Effector memory CD4-positive, alpha-beta T cell (primary cell): ENCODE measurements at regions not wholly inside any gene's neighbourhood (a gene's known extent, or its start where the extent isn't known, plus 50 kb on each side); places are given as distances from the start of the nearest gene placed in this dataset.

ENCODE experiments used
- DNase-seq, 3 donors: peaks; one replicate each; pipeline ENCODE4 v3.0.0-alpha.2; 2020
- H3K27ac ChIP-seq: 2 replicates; pipeline ENCODE4 v1.7.0; 2013; ENCODE audit warnings: mild to moderate bottlenecking, low read length, moderate library complexity; ENCODE audit not compliant: insufficient read depth, poor library complexity, severe bottlenecking
- H3K27me3 ChIP-seq: replicated peaks from 2 replicates; pipeline ENCODE4 v1.7.0; 2013; ENCODE audit warnings: mild to moderate bottlenecking, low read length; ENCODE audit not compliant: insufficient read depth, control insufficient read depth, poor library complexity, severe bottlenecking
- H3K36me3 ChIP-seq: 2 replicates; pipeline ENCODE4 v1.7.0; 2013; ENCODE audit warnings: mild to moderate bottlenecking, low read length, moderate library complexity; ENCODE audit not compliant: control insufficient read depth, insufficient read depth
- H3K4me1 ChIP-seq: 2 replicates; pipeline ENCODE4 v1.7.0; 2013; ENCODE audit warnings: low read length, mild to moderate bottlenecking; ENCODE audit not compliant: control insufficient read depth, insufficient read depth, poor library complexity, severe bottlenecking
- H3K4me3 ChIP-seq: 2 replicates; pipeline ENCODE4 v1.7.0; 2013; ENCODE audit warnings: low read length, low read depth, mild to moderate bottlenecking; ENCODE audit not compliant: insufficient read depth, poor library complexity, severe bottlenecking
- H3K9me3 ChIP-seq: 2 replicates; pipeline ENCODE4 v1.7.0; 2013; ENCODE audit warnings: mild to moderate bottlenecking, low read length, moderate library complexity; ENCODE audit not compliant: control insufficient read depth

DNA sequence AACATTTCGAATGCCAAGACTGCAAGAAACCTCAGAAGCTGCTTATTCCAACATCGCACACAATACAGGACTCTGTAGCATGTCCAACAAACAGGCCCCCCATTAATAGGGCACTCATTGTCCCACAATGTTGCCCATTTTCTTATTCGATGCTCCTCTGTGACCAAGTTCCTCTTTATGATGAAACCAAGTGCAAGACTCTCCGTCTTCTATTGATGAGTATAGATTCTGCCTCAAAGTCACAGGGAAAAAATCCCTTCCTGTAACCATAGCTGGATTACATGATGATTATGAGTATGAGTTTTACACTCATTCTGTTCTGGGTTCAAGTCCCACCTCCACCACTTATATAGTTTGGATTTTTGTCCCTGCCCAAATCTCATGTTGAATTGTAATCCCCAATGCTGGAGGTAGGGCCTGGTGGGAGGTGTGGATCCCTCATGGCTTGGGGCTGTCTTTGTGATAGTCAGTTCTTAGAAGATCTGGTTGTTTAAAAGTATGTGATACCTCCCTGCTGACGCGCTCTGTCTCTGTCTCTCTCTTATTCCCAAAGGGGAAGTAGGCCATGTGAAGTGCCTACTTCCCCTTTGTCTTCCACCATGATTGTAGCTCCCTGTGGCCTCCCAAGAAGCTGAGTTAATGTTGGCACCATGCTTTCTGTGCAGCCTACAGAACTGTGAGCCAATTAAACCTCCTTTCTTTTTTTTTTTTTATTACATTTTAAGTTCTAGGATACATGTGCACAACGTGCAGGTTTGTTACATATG is 148.7 kb downstream of the OSR1 start:
- no peak overlapping the region for H3K27ac ChIP-seq
- no peaks in the 10 kb centered on the region for H3K9me3 ChIP-seq
- no peaks in the 10 kb centered on the region for H3K27me3 ChIP-seq
- no peak for DNase-seq
- no peaks in the 10 kb centered on the region for H3K4me1 ChIP-seq
- no peak overlapping the region for H3K4me3 ChIP-seq
- H3K36me3 ChIP-seq, result no peaks in the 10 kb centered on the region

GRCh38 chr2:19208479-19209199 is 149.8 kb downstream of the OSR1 start:
- H3K36me3 ChIP-seq, result no peaks in the 10 kb centered on the region
- H3K9me3 ChIP-seq, result no peaks in the 10 kb centered on the region
- no peak overlapping the region for H3K4me3 ChIP-seq
- DNase-seq, result no peak
- H3K4me1 ChIP-seq, result no peaks in the 10 kb centered on the region
- no peaks in the 10 kb centered on the region for H3K27me3 ChIP-seq
- H3K27ac ChIP-seq, result no peak overlapping the region

DNA sequence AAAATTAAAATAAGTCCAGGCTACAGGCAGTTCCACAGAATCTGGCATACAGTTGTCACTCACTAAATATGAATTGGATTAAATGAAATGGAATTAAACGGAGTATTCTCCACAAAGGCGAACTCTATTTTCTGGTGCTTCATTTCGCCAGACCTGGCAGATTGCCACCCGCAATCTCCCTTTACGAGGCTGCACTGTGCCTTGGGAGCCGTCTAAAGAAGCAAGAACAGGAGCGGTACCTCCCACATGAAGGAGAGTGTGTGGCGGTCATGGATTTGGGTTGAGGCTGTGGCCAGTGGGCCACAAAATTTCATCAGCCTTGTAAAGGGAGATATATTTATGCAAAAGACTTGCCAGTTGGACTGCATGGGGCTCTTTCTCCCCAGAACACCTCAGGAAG is 151.0 kb downstream of the OSR1 start:
- Histone ChIP-seq H3K4me3 (no peak overlapping the region), H3K9me3 (no peaks in the 10 kb centered on the region), H3K27me3 (no peaks in the 10 kb centered on the region), H3K36me3 (no peaks in the 10 kb centered on the region), H3K27ac (no peak overlapping the region), H3K4me1 (no peaks in the 10 kb centered on the region)
- DNase-seq, result no peak

DNA sequence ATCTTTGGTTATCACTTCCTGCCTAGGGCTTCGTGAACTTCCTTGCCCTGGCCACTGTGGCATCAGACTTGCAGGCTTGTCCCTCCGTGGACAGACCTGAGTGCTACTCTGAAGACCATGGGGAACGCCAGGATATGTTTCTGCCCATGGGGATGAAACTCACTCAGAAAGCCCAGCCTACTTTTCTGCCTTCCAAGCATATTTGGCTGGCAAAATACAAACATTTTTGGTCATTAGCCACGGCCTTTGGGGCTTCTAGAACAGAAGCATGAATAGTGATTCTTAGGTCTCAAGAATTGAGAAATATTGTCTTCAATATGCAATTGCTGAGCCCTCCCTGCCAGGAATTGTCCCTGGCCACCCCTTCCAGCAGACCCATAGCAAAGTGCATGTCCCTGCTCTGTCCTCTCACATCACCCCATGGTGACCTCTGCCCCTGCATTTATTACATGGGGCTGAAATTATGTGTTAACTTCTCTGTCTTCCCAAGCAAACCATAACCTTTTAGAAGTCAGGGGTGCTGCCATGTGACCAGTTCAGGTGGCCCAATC is 152.4 kb downstream of the OSR1 start:
- H3K36me3 ChIP-seq, result no peaks in the 10 kb centered on the region
- H3K4me3 ChIP-seq, result no peak overlapping the region
- no peaks in the 10 kb centered on the region for H3K4me1 ChIP-seq
- no peak for DNase-seq
- no peaks in the 10 kb centered on the region for H3K27me3 ChIP-seq
- no peaks in the 10 kb centered on the region for H3K9me3 ChIP-seq
- H3K27ac ChIP-seq, result no peak overlapping the region

DNA sequence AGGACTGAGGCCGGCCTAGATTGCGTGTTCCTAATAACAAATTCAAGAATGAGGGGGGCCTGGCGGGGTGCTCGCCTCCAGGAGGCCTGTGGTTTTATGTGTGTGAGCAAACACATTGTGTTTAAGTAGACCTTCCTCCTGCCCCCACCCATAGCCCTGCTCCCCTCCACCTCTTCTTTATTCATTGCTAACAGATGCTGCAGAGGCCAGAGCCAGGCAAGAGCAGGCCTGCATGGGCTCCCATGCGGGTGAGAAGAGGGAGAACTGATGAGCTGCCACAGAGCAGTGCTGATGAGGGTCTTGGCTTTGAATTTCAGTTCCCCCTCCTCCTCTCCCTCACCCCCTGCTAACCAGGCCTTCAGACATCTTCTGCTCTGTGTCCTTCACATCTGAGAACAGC is 154.6 kb downstream of the OSR1 start:
- no peaks in the 10 kb centered on the region for H3K9me3 ChIP-seq
- no peak for DNase-seq
- H3K4me1 ChIP-seq, result no peaks in the 10 kb centered on the region
- no peak overlapping the region for H3K4me3 ChIP-seq
- H3K27me3 ChIP-seq, result no peaks in the 10 kb centered on the region
- H3K27ac ChIP-seq, result no peak overlapping the region
- H3K36me3 ChIP-seq, result no peaks in the 10 kb centered on the region

- no peaks in the 10 kb centered on the region for H3K4me1 ChIP-seq
- no peaks in the 10 kb centered on the region for H3K9me3 ChIP-seq
- H3K27ac ChIP-seq, result no peak overlapping the region
- H3K36me3 ChIP-seq, result no peaks in the 10 kb centered on the region
- DNase-seq, result no peak
- H3K4me3 ChIP-seq, result no peak overlapping the region
- H3K27me3 ChIP-seq, result no peaks in the 10 kb centered on the region
These were observed 156.4 kb downstream of the OSR1 start for GRCh38 chr2:19201911-19202462.

GRCh38 chr2:19198381-19198780 is 160.0 kb downstream of the OSR1 start:
- DNase-seq, result no peak
- H3K27me3 ChIP-seq, result no peaks in the 10 kb centered on the region
- no peaks in the 10 kb centered on the region for H3K9me3 ChIP-seq
- no peak overlapping the region for H3K4me3 ChIP-seq
- H3K36me3 ChIP-seq, result no peaks in the 10 kb centered on the region
- no peak overlapping the region for H3K27ac ChIP-seq
- no peaks in the 10 kb centered on the region for H3K4me1 ChIP-seq

DNA sequence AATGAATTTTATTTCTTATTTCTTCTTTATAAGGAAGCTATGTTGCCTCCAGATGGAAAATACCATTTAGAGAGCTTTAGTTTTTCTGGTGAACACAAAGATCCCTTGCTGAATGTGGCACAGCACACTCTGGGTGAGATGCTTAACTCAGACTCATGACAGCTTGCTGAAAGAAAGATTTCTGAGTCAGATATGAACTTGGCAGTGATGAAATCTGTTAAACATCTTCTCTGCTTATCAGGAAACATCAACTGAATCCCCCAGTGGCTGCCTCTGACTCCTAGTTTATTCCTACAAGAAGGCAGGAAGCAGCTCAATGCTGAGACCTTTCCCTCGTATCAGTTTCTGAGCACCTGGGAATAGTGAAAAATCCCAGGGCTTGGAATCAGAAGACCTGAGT is 162.8 kb downstream of the OSR1 start:
- Histone ChIP-seq H3K27ac (no peak overlapping the region), H3K36me3 (no peaks in the 10 kb centered on the region), H3K27me3 (no peaks in the 10 kb centered on the region), H3K4me1 (no peaks in the 10 kb centered on the region), H3K4me3 (no peak overlapping the region), H3K9me3 (no peaks in the 10 kb centered on the region)
- DNase-seq, result no peak

- Histone ChIP-seq H3K27me3 (no peaks in the 10 kb centered on the region), H3K27ac (no peak overlapping the region), H3K4me3 (no peak overlapping the region), H3K4me1 (no peaks in the 10 kb centered on the region), H3K36me3 (no peaks in the 10 kb centered on the region), H3K9me3 (no peaks in the 10 kb centered on the region)
- DNase-seq, result no peak
These were observed 169.0 kb downstream of the OSR1 start for GRCh38 chr2:19189391-19189790.
